IMR-90 (cell line): ENCODE measurements at regions not wholly inside any gene's neighbourhood (a gene's known extent, or its start where the extent isn't known, plus 50 kb on each side); places are given as distances from the start of the nearest gene placed in this dataset.

ENCODE experiments used
- ATAC-seq: fragments of 200-7000 bp; cut with Tn5 transposase; 2 replicates; pipeline ENCODE4 v1.9.1; 2020; ENCODE audit warnings: low read depth, mild to moderate bottlenecking, moderate library complexity
- BruUV-seq: library from RNA; stranded (reverse); fragments of 400-500 nt; replicated peaks from 2 replicates; lab custom pipeline; 2021; lab: Mats Ljungman, UMichigan
- CTCF ChIA-PET: fragments of 300-600 bp; formaldehyde crosslinking; extraction: SDS; loops from one replicate; lab custom pipeline; 2021; ENCODE audit warnings: antibody characterized with exemption; lab: Yijun Ruan, JAX
- POLR2A ChIA-PET: fragments of 300-600 bp; sonication (Branson Sonifier 250); formaldehyde crosslinking; loops from one replicate; lab custom pipeline; 2022; ENCODE audit warnings: antibody characterized with exemption; ENCODE audit not compliant: unreplicated experiment; lab: Charles Lee
- DNase-seq: peaks from one replicate; pipeline ENCODE4 v3.0.0; 2013
- H2AFZ ChIP-seq: replicated peaks from 2 replicates; pipeline ENCODE3; 2013; ENCODE audit warnings: low read length, mild to moderate bottlenecking; ENCODE audit not compliant: poor library complexity
- H2AK5ac ChIP-seq: 2 replicates; pipeline ENCODE4 v1.6.1; 2013; ENCODE audit warnings: low read depth, low read length, inconsistent platforms
- H2AK9ac ChIP-seq: replicated peaks from 2 replicates; pipeline ENCODE3; 2013; ENCODE audit warnings: mild to moderate bottlenecking, low read depth, low read length, moderate library complexity; ENCODE audit not compliant: poor library complexity
- H2BK120ac ChIP-seq: 2 replicates; pipeline ENCODE4 v1.6.1; 2013; ENCODE audit warnings: low read depth, low read length, inconsistent platforms
- H2BK15ac ChIP-seq: 3 replicates; pipeline ENCODE4 v1.6.1; 2013; ENCODE audit warnings: low read depth, low read length, inconsistent platforms
- H2BK20ac ChIP-seq: 2 replicates; pipeline ENCODE4 v1.6.1; 2013; ENCODE audit warnings: low read depth, mild to moderate bottlenecking, inconsistent platforms, low read length, moderate library complexity
- H2BK5ac ChIP-seq: 2 replicates; pipeline ENCODE4 v1.6.1; 2013; ENCODE audit warnings: mild to moderate bottlenecking, low read depth, low read length, inconsistent platforms; ENCODE audit not compliant: poor library complexity, severe bottlenecking
- H3K14ac ChIP-seq: replicated peaks from 2 replicates; pipeline ENCODE4 v1.6.1; 2013; ENCODE audit warnings: low read depth, low read length, inconsistent platforms
- H3K18ac ChIP-seq: 2 replicates; pipeline ENCODE4 v1.6.1; 2013; ENCODE audit warnings: low read depth, low read length, control low read depth
- H3K23ac ChIP-seq: 2 replicates; pipeline ENCODE4 v1.6.1; 2013; ENCODE audit warnings: low read depth, low read length, inconsistent platforms
- H3K27ac ChIP-seq: 2 replicates; pipeline ENCODE4 v1.5.1; 2013; ENCODE audit warnings: mild to moderate bottlenecking, control low read depth, low read length; ENCODE audit not compliant: insufficient read depth
- H3K27me3 ChIP-seq: 2 replicates; pipeline ENCODE4 v1.6.1; 2013; ENCODE audit warnings: low read length; ENCODE audit not compliant: control insufficient read depth, insufficient read depth
- H3K36me3 ChIP-seq: 2 replicates; pipeline ENCODE4 v1.6.1; 2013; ENCODE audit warnings: low read length, mixed read lengths; ENCODE audit not compliant: control insufficient read depth, insufficient read depth
- H3K4ac ChIP-seq: 2 replicates; pipeline ENCODE4 v1.6.1; 2013; ENCODE audit warnings: low read depth, low read length, inconsistent platforms
- H3K4me1 ChIP-seq: 2 replicates; pipeline ENCODE4 v1.6.1; 2013; ENCODE audit warnings: low read length, mixed read lengths; ENCODE audit not compliant: control insufficient read depth, insufficient read depth
- H3K4me2 ChIP-seq: 2 replicates; pipeline ENCODE4 v1.6.1; 2013; ENCODE audit warnings: low read depth, mild to moderate bottlenecking, control low read depth, low read length, moderate library complexity
- H3K4me3 ChIP-seq: 2 replicates; pipeline ENCODE4 v1.5.1; 2013; ENCODE audit warnings: low read depth, mild to moderate bottlenecking, control low read depth, low read length, moderate library complexity; ENCODE audit not compliant: insufficient read depth
- H3K56ac ChIP-seq: 2 replicates; pipeline ENCODE4 v1.6.1; 2013; ENCODE audit warnings: low read length, inconsistent platforms; ENCODE audit not compliant: insufficient read depth; ENCODE audit errors: extremely low read depth
- H3K79me1 ChIP-seq, 2 experiments: 2 replicates each; pipeline ENCODE4 v1.6.1; 2013; ENCODE audit warnings: low read length in 2 of 2, inconsistent platforms in 1 of 2, low read depth in 1 of 2
- H3K9ac ChIP-seq: 2 replicates; pipeline ENCODE4 v1.6.1; 2013; ENCODE audit warnings: low read depth, low read length, control low read depth
- H3K9me1 ChIP-seq: 2 replicates; pipeline ENCODE4 v1.6.1; 2013; ENCODE audit warnings: low read length, inconsistent platforms; ENCODE audit not compliant: insufficient read depth
- H3K9me3 ChIP-seq: 2 replicates; pipeline ENCODE4 v1.6.1; 2013; ENCODE audit warnings: low read length; ENCODE audit not compliant: control insufficient read depth, insufficient read depth
- H4K20me1 ChIP-seq: 2 replicates; pipeline ENCODE4 v1.6.1; 2013; ENCODE audit warnings: low read length, inconsistent platforms; ENCODE audit not compliant: insufficient read depth
- H4K5ac ChIP-seq: 2 replicates; pipeline ENCODE4 v1.6.1; 2013; ENCODE audit warnings: mild to moderate bottlenecking, low read depth, low read length, control low read depth
- H4K8ac ChIP-seq, 2 experiments: 2 replicates each; pipeline ENCODE4 v1.6.1; 2013; ENCODE audit warnings: low read depth in 2 of 2, low read length in 2 of 2, control low read depth in 1 of 2, inconsistent platforms in 1 of 2
- H4K91ac ChIP-seq: 2 replicates; pipeline ENCODE4 v1.6.1; 2013; ENCODE audit warnings: low read depth, low read length, inconsistent platforms; ENCODE audit not compliant: insufficient read depth
- CHD1 ChIP-seq: IDR thresholded peaks from 2 replicates; pipeline ENCODE4 v1.6.1; 2012; ENCODE audit warnings: low read depth, low read length, improper control_type of control experiment
- NFE2L2 ChIP-seq: fragments of 150-350 bp; IDR thresholded peaks from 2 replicates; pipeline ENCODE4 v1.6.1; 2016; ENCODE audit warnings: low read depth, mild to moderate bottlenecking, low read length
- RCOR1 ChIP-seq: IDR thresholded peaks from 2 replicates; pipeline ENCODE4 v1.6.1; 2012; ENCODE audit warnings: mild to moderate bottlenecking, low read length, improper control_type of control experiment; ENCODE audit not compliant: insufficient replicate concordance
- WGBS, 2 experiments: methylation state at CpG; one replicate each; pipeline versions ENCODE4 v1.1.5 to v1.1.7; 2013; ENCODE audit warnings: missing lambda C conversion rate in 2 of 2; ENCODE audit not compliant: insufficient read length in 1 of 2; ENCODE audit errors: extremely low coverage in 2 of 2; 5-methylcytosine and 5-hydroxymethylcytosine counted together
- dilution Hi-C: fragments of 300-500 bp; cut with HindIII; formaldehyde crosslinking; loops from one replicate; pipeline ENCODE4 v1.14.3; 2018; ENCODE audit warnings: low sequenced_read_pairs; ENCODE audit not compliant: unreplicated experiment
- in situ Hi-C: fragments of 300-500 bp; cut with MboI; formaldehyde crosslinking; loops from 3 replicates; pipeline ENCODE4 v1.14.3; 2019; ENCODE audit warnings: low sequenced_read_pairs, inconsistent platforms, mixed read lengths
- intact Hi-C: fragments of 100-400 bp; cut with micrococcal nuclease; formaldehyde crosslinking; loops from 2 replicates; pipeline ENCODE4 v1.10.0; 2022
- TF ChIP-seq, protein P1 (sequence below): fragments of 150-350 bp; IDR thresholded peaks from 2 replicates; pipeline ENCODE4 v1.6.1; 2016; ENCODE audit warnings: low read depth, mild to moderate bottlenecking, low read length, moderate library complexity, borderline replicate concordance

DNA sequence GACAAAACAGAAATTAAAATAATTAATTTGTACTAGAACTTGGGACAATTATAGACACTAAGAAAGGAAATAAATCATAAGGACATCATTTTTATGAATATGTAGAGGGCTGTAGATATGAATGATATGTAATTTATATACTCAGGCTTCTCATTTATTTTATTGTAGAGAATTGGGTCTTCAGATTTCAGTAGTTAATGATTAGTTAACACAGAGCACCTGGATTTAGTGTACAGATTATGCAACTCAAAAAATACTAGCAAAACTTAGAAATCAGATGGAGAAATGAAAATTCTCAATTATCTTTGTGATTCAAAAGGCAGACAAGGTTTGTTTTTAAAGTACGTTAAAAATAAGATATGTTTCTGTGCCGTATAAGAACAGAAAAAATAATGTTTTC, 1311.7 kb upstream of the SLC39A10 start:
- Histone ChIP-seq H3K14ac (no peak overlapping the region), H3K4me2 (no peak overlapping the region), H3K79me1 (no peaks in the 10 kb centered on the region), H3K27me3 (no peaks in the 10 kb centered on the region), H4K8ac (no peak overlapping the region), H3K36me3 (no peaks in the 10 kb centered on the region), H2AK5ac (no peak overlapping the region), H4K5ac (no peak overlapping the region), H3K56ac (no peak overlapping the region), H2BK15ac (no peak overlapping the region), H2AK9ac (no peak overlapping the region), H2BK20ac (no peak overlapping the region), H3K18ac (no peak overlapping the region), H4K91ac (no peak overlapping the region), H3K23ac (no peak overlapping the region), H3K9ac (no peak overlapping the region), H3K4ac (no peak overlapping the region), H3K27ac (no peak overlapping the region), H2AFZ (no peak overlapping the region), H2BK120ac (no peak overlapping the region), H4K20me1 (no peaks in the 10 kb centered on the region), H3K9me3 (no peaks in the 10 kb centered on the region), H3K4me3 (no peak overlapping the region), H3K4me1 (no peaks in the 10 kb centered on the region), H3K9me1 (no peaks in the 10 kb centered on the region), H2BK5ac (no peak overlapping the region)
- no TSS peak for BruUV-seq
- ChIA-PET POLR2A (no interaction called here), CTCF (no interaction called here)
- DNase-seq (no peak), ATAC-seq (no peak)
- no CpG with 5 or more reads among the region's 2 CpGs for WGBS, 2 experiments
- intact Hi-C loops (no loop called here), dilution Hi-C loops (no loop called here), in situ Hi-C loops (no loop called here)
- no peak for TF ChIP-seq CHD1
- no peak for TF ChIP-seq RCOR1
- no peak for TF ChIP-seq NFE2L2
- TF ChIP-seq, protein P1, sequence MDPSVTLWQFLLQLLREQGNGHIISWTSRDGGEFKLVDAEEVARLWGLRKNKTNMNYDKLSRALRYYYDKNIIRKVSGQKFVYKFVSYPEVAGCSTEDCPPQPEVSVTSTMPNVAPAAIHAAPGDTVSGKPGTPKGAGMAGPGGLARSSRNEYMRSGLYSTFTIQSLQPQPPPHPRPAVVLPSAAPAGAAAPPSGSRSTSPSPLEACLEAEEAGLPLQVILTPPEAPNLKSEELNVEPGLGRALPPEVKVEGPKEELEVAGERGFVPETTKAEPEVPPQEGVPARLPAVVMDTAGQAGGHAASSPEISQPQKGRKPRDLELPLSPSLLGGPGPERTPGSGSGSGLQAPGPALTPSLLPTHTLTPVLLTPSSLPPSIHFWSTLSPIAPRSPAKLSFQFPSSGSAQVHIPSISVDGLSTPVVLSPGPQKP = no peak
